ENCODE measurements at regions not wholly inside any gene's neighbourhood (a gene's known extent, or its start where the extent isn't known, plus 50 kb on each side); places are given as distances from the start of the nearest gene placed in this dataset.

DNA sequence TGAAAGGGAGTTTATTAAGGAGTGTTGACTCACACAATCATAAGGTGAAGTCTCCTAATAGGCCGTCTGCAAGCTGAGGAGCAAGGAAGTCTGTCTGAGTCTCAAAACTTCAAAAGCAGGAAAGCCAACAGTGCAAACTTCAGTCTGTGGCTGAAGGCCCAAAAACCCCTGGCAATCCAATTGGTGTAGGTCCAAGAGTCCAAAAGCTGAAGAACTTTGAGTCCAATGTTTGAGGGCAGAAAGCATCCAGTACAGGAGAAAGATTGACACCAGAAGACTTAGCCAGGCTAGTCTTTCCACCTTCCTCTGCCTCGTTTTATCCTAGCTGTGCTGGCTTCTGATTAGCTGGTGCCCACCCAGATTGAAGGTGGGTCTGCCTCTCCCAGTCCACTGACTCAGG, 535.2 kb downstream of the ARAP2 start:
- no peak for TF ChIP-seq CTCF (IDR thresholded peaks at IDR 0.05)

GRCh38 chr4:35710343-35710742, 534.0 kb downstream of the ARAP2 start:
- no peak for TF ChIP-seq CTCF (IDR thresholded peaks at IDR 0.05)
- Mint-ChIP-seq H3K9me3 (peaks cover 21% of the 10 kb centered on the region), H3K4me1 (ENCODE audit: low read depth) (no peaks in the 10 kb centered on the region), H3K27me3 (no peaks in the 10 kb centered on the region), H3K4me3 (no peak overlapping the region), H3K36me3 (ENCODE audit: low read depth) (no peaks in the 10 kb centered on the region), H3K27ac (no peak overlapping the region)
- POLR2A ChIA-PET, result no interaction called here
- H3K9me3 ChIP-seq (ENCODE audit: control insufficient read depth in 1 of 2, insufficient read depth in 1 of 2, low read length in 2 of 2), result peaks cover 13 to 21% of the 10 kb centered on the region in 2 experiments
- intact Hi-C loops (cut with DNase I, micrococcal nuclease), result no loop called here
- H3K4me1 ChIP-seq (ENCODE audit: insufficient read depth, low read length), result no peaks in the 10 kb centered on the region
- CTCF ChIA-PET, result no interaction called here
- no peaks in the 10 kb centered on the region for H3K27me3 ChIP-seq (ENCODE audit: control insufficient read depth in 1 of 2, insufficient read depth in 2 of 2, low read length in 2 of 2)
- H3K27ac ChIP-seq (ENCODE audit: low read depth in 1 of 2, low read length in 2 of 2), result no peak overlapping the region
- H3K36me3 ChIP-seq (ENCODE audit: insufficient read depth, low read length), result no peaks in the 10 kb centered on the region
- DNase-seq (no peak), ATAC-seq (ENCODE audit: poor library complexity) (no peak)
- no peak overlapping the region for H3K4me3 ChIP-seq (ENCODE audit: low read length)

More for the DNA sequence above, 535.2 kb downstream of the ARAP2 start:
- Mint-ChIP-seq H3K4me3 (no peak overlapping the region), H3K4me1 (ENCODE audit: low read depth) (no peaks in the 10 kb centered on the region), H3K27me3 (no peaks in the 10 kb centered on the region), H3K27ac (no peak overlapping the region), H3K36me3 (ENCODE audit: low read depth) (no peaks in the 10 kb centered on the region), H3K9me3 (peaks cover 15% of the 10 kb centered on the region)
- no peak for DNase-seq
- intact Hi-C loops (cut with DNase I, micrococcal nuclease), result no loop called here
- ChIA-PET POLR2A (no interaction called here), CTCF (no interaction called here)
- Histone ChIP-seq H3K27me3 (ENCODE audit: control insufficient read depth in 1 of 2, insufficient read depth in 2 of 2, low read length in 2 of 2) (no peaks in the 10 kb centered on the region), H3K27ac (ENCODE audit: low read depth in 1 of 2, low read length in 2 of 2) (no peak overlapping the region), H3K4me3 (ENCODE audit: low read length) (no peak overlapping the region), H3K4me1 (ENCODE audit: insufficient read depth, low read length) (no peaks in the 10 kb centered on the region), H3K36me3 (ENCODE audit: insufficient read depth, low read length) (no peaks in the 10 kb centered on the region), H3K9me3 (ENCODE audit: control insufficient read depth in 1 of 2, insufficient read depth in 1 of 2, low read length in 2 of 2) (peaks cover 13 to 14% of the 10 kb centered on the region in 2 experiments)
- no peak for ATAC-seq (ENCODE audit: poor library complexity)

DNA sequence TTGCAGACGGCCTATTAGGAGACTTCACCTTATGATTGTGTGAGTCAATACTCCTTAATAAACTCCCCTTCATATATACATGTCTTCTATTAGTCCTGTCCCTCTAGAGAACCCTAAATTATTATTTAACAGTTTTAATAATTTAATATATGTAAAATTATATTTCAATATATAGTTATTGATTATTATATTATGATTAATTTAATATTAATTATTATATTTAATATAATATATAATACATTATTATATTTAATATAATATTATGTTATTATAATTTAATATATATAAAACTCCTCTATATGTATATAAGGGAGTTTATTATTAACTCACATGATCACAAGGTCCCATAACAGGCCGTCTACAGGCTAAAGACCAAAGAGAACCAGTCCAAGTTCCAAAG, 533.2 kb downstream of the ARAP2 start:
- H3K27ac Mint-ChIP-seq, result no peak overlapping the region
- no peak for ATAC-seq (ENCODE audit: poor library complexity)
- H3K27me3 Mint-ChIP-seq, result no peaks in the 10 kb centered on the region
- Histone ChIP-seq H3K36me3 (ENCODE audit: insufficient read depth, low read length) (no peaks in the 10 kb centered on the region), H3K9me3 (ENCODE audit: control insufficient read depth in 1 of 2, insufficient read depth in 1 of 2, low read length in 2 of 2) (peaks cover 13 to 22% of the 10 kb centered on the region in 2 experiments), H3K4me3 (ENCODE audit: low read length) (no peak overlapping the region), H3K4me1 (ENCODE audit: insufficient read depth, low read length) (no peaks in the 10 kb centered on the region), H3K27ac (ENCODE audit: low read depth in 1 of 2, low read length in 2 of 2) (no peak overlapping the region), H3K27me3 (ENCODE audit: control insufficient read depth in 1 of 2, insufficient read depth in 2 of 2, low read length in 2 of 2) (no peaks in the 10 kb centered on the region)
- CTCF ChIA-PET, result no interaction called here
- no peaks in the 10 kb centered on the region for H3K36me3 Mint-ChIP-seq (ENCODE audit: low read depth)
- H3K4me1 Mint-ChIP-seq (ENCODE audit: low read depth), result no peaks in the 10 kb centered on the region
- H3K9me3 Mint-ChIP-seq, result peaks cover 21% of the 10 kb centered on the region
- no peak overlapping the region for H3K4me3 Mint-ChIP-seq
- no peak for DNase-seq
- no peak for TF ChIP-seq CTCF (IDR thresholded peaks at IDR 0.05)
- POLR2A ChIA-PET, result no interaction called here
- intact Hi-C loops (cut with DNase I, micrococcal nuclease), result no loop called here
